Activated T-cell treated with anti-CD3 and anti-CD28 coated beads for 24 hours (primary cell): ENCODE measurements at regions not wholly inside any gene's neighbourhood (a gene's known extent, or its start where the extent isn't known, plus 50 kb on each side); places are given as distances from the start of the nearest gene placed in this dataset.
"Not testable (repeated sequence)": the region's sequence is repeated elsewhere in the genome, so short reads cannot be mapped to it uniquely, and the experiment has no call there.

ENCODE experiments used
- DNase-seq: peaks from one replicate; pipeline ENCODE4 v3.0.0-alpha.2; 2020; ENCODE audit warnings: low read depth

GRCh38 chr18:10249270-10249669 lies 205.2 kb upstream of the APCDD1 start:
- DNase-seq: no peak

- DNase-seq: no peak
These were observed 204.6 kb upstream of the APCDD1 start for GRCh38 chr18:10249801-10250200.

GRCh38 chr18:10252494-10252893 lies 201.9 kb upstream of the APCDD1 start:
- DNase-seq: no peak

- DNase-seq: no peak
These were observed 201.3 kb upstream of the APCDD1 start for GRCh38 chr18:10252952-10253705.

GRCh38 chr18:10256276-10256675 lies 198.2 kb upstream of the APCDD1 start:
- DNase-seq: not testable (repeated sequence)

- DNase-seq: no peak
These were observed 195.5 kb upstream of the APCDD1 start for GRCh38 chr18:10258836-10259474.

- no peak for DNase-seq
These were observed 194.5 kb upstream of the APCDD1 start for GRCh38 chr18:10259901-10260300.

GRCh38 chr18:10261344-10262276 lies 192.8 kb upstream of the APCDD1 start:
- DNase-seq: no peak

- no peak for DNase-seq
These were observed 191.9 kb upstream of the APCDD1 start for GRCh38 chr18:10262566-10262965.

GRCh38 chr18:10264260-10264659 lies 190.2 kb upstream of the APCDD1 start:
- no peak for DNase-seq

GRCh38 chr18:10265560-10266333 lies 188.7 kb upstream of the APCDD1 start:
- DNase-seq: no peak

- no peak for DNase-seq
These were observed 188.2 kb upstream of the APCDD1 start for GRCh38 chr18:10266334-10266590.

- no peak for DNase-seq
These were observed 185.2 kb upstream of the APCDD1 start for GRCh38 chr18:10269261-10269660.

GRCh38 chr18:10270151-10270571 lies 184.3 kb upstream of the APCDD1 start:
- DNase-seq: no peak

GRCh38 chr18:10271481-10271880 lies 183.0 kb upstream of the APCDD1 start:
- no peak for DNase-seq

- no peak for DNase-seq
These were observed 180.1 kb upstream of the APCDD1 start for GRCh38 chr18:10274301-10274700.

- DNase-seq: no peak
These were observed 178.9 kb upstream of the APCDD1 start for GRCh38 chr18:10275486-10275885.

GRCh38 chr18:10278265-10278664 lies 176.2 kb upstream of the APCDD1 start:
- DNase-seq: no peak

GRCh38 chr18:10279471-10279870 lies 175.0 kb upstream of the APCDD1 start:
- no peak for DNase-seq

- DNase-seq: no peak
These were observed 174.4 kb upstream of the APCDD1 start for GRCh38 chr18:10279905-10280644.

GRCh38 chr18:10284540-10285282 lies 169.7 kb upstream of the APCDD1 start:
- no peak for DNase-seq
